Forelimb muscle (tissue), 1 donor: ENCODE measurements at regions not wholly inside any gene's neighbourhood (a gene's known extent, or its start where the extent isn't known, plus 50 kb on each side); places are given as distances from the start of the nearest gene placed in this dataset.

Experiments used
- DNase-seq: peaks from one replicate; pipeline ENCODE4 v3.0.0-alpha.2; 2013; ENCODE audit warnings: low read depth

DNA sequence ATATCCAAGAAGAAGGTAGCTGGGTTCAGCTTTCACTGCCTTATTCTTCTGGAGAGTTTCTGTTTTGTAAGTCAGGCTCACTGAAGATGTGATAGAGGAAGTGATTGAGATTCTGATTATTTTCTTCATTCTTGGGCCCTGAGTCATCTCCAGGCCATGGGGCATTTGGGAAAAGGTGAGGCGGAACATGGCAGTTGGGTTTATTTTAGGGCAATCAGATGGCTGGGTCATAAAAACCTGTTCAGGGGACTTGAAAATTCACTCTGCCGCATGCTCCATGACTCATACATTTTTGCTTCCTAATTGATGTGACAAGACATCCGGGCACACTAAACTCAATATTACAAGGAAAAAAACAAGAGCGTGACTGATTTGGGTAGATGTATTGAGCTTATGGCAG lies 265.7 kb upstream of the KLF4 start:
- DNase-seq = no peak

DNA sequence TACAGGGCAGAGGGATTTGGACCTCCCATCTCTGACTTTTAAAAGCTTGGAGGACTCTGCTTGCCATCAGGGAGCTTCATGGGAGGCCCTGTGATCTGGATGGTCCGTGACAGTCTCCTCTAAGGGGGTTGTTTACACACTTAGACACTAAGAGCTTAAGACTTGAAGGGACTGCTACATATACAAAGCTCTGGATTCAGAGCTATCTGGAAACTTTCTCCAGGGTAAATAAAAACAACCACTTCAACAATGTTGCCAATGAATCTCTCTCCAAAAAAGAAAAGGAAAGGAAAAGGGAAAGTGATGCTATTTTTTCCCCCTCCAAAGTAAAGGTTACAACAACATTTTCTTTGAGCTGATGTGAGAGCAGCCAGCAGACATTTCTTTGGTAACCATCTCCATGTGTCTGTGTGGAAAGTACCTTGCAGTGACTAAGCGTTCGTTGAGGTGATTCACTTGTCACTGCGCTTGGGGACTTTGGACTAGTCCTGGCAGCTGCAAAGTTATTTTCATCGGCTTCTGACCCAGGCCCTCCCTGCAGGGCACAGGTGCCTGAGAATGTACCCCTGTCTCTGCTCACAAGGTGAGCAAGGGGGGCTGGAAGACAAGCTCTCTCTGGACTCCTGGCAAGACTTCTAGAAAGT lies 262.1 kb upstream of the KLF4 start:
- no peak for DNase-seq

DNA sequence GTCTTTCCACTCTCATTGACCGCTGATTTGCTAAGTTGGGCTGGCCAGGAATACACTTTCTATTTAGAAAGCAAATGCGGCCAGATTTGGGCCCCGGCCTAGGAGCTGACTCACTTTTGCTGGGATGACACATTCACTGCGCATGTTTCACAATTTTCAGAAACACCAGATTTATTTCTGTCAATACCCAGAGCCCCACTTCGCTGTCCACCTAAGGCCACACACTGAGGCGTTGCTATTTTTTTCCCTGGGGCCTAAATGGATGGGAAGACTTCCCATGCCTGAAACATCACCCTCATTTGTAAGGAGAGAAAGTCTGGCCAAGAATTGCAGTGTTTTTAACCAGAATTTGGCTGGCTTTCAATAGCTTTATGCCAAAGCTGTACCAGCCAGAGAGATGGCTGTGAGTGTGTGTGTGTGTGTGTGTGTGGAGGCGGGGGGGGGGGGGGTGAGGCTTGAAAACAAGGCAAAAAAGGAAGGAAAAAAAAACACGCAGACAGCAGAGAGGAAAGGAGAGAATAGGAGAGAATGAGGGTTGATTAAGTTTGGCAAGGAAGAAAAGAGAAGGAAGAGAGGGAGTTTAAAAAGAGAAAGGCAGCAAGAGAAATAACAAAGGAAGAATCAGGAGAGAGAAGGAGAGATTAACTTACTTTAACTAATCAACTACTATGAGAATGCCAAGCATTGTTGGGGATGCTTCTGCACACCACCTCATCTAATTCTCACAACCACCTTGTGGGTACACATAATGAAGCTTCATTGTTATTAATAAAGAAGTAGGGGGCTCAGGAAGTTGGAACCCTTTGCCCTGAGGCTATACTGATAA lies 261.4 kb upstream of the KLF4 start:
- peak; percentile 89 for DNase-seq

- DNase-seq = no peak
Observed at GRCh38 chr9:107749787-107750444, 260.3 kb upstream of the KLF4 start.

DNA sequence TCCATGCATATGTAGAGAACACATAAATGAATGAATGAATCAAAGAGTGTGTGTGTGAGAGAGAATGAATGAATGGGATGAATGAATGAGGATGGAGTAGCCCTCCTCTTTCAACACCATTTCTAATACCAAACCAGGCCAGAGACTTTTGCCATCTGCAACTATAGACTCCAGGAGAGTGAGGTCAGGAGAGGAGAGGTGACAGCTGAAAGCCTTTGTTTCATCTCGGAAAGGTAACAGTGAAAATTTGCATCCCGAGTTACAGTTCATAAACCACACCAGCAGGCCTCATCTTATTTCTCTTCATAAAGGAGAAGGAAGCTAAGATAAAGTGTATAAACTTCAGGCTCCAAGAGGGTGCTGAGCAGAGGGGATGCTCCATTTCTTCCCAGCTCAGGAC lies 255.3 kb upstream of the KLF4 start:
- no peak for DNase-seq

DNA sequence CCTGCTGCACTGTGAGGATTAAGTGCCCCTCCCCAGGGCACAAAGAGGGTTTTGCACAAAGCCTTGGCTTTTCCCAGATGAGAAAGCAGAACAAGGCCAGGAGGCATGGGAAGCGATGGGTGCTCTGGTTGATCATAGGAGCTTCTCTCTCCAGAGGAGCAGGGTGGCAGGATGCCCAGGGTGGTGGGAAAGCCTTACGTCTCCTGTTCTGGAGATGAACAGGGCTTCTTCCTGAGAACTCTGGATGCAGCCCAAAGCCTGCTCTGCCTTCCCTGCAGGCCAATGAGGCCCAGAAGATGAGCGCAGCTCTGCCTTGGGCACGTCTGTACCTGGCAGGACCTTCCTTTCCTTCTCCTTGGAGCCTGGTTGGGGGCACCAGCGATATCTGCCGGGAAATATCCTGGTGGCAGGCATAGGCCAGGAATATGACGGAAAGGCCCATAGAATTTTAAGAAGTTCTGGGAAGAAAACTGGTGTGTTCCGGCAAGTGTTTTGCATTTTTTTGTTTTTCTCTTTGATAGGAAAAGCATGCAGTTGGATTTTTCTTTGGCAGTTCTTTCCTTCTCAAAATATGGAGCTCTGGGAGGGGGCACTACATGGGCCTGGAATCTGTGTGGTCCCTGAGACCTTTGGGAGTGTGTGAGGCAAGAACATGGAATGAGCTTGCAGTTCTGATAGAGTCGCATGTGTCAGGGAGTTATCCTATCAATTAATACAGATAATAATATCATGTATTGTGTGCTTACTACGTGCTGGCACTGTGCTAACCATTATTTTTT lies 253.2 kb upstream of the KLF4 start:
- no peak for DNase-seq

GRCh38 chr9:107740088-107740980 lies 250.8 kb upstream of the KLF4 start:
- DNase-seq = no peak

DNA sequence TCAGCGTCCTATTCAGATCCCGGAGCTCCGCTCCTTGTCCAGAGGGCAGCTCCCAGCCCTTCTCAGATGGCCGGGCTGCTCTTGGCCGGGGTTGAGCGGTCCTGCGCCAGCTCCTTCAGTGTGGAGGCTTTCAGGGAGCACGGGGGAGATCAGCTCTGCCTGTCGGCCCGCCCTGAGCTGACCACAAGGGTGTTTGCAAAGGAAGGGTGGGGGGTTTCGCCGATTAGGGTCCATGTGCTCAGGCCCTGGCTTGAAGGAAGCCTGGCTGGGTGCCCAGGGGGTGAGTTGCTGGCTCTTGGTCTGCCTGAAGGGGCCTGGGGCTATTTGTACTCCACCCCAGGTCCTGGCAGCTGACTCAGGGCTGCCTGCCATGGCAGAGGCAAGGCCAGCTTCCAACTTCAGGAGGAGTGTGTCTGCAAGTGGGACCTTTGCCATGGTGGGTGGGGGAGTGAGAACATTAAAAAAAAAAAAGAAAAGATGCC lies 250.1 kb upstream of the KLF4 start:
- no peak for DNase-seq

- DNase-seq = no peak
Observed at GRCh38 chr9:107738789-107739188, 249.2 kb upstream of the KLF4 start.

DNA sequence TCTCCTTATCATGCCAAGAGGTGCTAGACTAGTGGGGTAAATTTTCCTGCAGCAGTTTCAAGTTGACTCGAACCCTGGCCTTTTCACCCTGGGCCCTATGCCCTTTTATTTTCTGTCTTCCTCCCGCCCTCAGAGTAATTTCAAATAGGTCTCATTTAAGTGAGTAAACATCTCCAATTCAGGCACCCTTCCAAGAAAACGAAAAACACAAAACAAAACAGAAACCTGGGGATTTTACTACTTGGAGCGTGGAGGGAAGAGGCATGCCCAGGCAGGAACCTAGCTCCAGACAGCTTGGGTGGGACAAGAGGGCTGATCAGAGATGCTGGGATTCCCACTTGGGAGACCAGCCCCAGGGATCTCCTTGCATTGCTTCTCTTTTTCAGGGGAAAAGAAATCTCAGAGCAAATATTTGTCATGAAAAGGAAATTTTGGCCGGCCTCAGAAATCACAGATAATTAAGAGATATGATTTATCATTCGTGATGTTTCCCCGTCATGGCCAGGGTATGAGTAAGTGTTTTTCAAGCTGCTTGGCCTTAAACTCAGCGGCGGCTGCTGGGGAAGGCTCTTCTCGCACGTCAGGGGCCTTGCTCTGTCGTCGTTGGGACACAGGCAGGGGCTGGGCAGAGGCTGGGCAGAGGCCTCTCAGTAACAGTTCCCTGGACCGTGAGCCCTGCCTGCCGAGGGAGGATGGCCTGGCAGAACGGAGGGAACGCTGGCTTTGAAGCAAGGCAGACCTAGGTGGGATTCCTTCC lies 248.6 kb upstream of the KLF4 start:
- DNase-seq = no peak

DNA sequence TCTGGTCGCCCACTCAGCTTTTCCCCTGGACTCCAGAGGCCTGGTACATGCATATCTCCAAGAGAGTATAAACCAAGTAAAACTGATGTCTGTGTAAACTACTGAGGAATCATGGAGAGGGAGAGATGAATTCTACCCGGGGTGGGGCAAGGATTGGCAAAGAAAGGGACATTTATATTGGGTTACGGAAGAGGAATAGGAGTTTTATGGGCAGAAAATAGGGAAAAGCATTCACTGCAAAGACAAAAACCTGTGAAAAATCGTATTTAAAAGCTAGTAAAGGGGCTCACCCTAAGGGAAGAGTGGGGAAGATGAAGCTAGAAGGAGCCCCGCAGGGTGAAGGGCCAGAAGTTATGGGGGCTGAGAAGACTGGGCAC lies 248.0 kb upstream of the KLF4 start:
- no peak for DNase-seq

DNA sequence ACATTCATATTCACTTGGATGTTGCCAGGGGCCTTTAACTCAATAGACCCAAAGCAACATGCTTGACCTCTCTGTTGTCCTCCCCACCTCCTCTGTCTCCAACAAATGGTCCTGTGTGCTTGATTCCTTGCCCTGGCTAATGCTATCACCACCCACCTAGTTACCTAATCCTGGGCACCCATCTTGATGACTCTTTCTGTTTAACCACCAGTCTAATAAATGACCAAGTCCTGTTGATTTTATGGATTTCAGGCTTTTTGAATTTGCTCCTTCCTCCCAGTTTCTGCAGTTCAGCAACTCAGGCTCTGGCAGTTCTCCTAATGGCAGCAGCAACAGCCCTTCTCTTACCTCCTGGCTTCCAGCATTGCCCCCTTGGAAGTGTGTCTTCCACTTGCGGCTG lies 246.3 kb upstream of the KLF4 start:
- DNase-seq = no peak

- DNase-seq = no peak
Observed at GRCh38 chr9:107734256-107735013, 244.9 kb upstream of the KLF4 start.

GRCh38 chr9:107733523-107733894 lies 243.9 kb upstream of the KLF4 start:
- no peak for DNase-seq

DNA sequence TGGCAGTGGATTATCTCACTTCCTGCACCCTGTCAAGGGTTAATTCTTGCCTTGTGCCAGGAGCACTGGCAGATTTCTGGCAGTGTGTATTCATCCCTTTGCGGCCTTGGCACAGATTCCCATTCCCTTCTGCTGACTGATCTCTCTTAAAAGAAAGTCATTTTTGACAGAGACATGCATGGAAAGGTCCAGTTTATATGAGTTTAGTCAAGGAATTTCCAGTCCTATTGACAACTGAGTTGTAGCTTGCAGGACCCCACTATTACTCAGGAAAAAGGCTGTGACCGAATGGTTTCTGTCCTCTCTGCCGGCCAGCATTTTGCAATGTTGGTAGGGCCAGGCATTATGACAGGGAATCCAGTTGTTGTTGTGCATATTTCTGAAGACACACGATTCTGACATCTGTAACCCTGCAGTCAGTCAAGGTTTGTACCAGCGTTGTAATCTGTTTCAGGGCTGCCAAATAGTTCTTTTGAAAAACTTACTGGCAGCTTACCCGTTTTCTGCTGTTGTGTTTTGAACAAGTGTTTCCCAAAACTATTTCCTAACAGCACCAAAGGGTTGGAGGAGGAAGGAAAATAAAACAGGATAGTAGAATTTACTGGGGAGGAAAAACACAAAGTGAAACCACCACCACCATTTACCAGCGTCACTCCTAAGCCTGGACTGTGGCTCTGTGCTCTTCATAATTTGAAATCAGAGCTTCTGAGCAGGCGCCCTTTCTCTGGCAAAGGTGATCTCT lies 243.4 kb upstream of the KLF4 start:
- DNase-seq = no peak

GRCh38 chr9:107731115-107731762 lies 241.7 kb upstream of the KLF4 start:
- DNase-seq = no peak

DNA sequence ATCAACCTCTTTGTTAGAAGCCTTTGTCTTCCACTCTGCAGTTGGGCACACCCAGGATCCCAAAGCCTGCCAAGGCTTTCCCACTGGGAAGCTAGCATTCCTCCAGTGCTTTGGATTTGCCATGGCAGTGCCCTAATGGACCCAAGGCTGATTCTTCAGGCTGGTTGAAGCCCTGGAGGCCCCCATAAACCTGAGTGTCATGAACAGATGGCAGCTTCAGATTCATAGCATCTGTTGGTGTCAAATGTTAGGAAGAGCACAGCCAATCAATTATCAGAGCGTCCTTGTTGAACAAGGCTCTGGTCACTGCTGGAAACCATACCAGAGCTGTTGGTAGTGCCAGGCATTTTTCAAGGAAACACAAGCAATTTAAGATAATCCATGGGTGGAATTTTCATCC lies 241.1 kb upstream of the KLF4 start:
- DNase-seq = no peak

- no peak for DNase-seq
Observed at GRCh38 chr9:107727086-107727780, 237.7 kb upstream of the KLF4 start.
